Keratinocyte (primary cell): ENCODE measurements at regions not wholly inside any gene's neighbourhood (a gene's known extent, or its start where the extent isn't known, plus 50 kb on each side); places are given as distances from the start of the nearest gene placed in this dataset.

Source experiments
- DNase-seq: peaks from one replicate; pipeline ENCODE4 v3.0.0-alpha.2; 2011; ENCODE audit warnings: low read depth, missing footprints, low spot score
- FAIRE-seq: peaks from 2 replicates; lab custom pipeline; 2011; peaks lifted over from hg19 to GRCh38; lab: Jason Lieb, UNC
- H2AFZ ChIP-seq: 2 replicates; pipeline ENCODE4 v1.6.0; 2012; ENCODE audit warnings: low read length, control low read depth, inconsistent platforms; ENCODE audit not compliant: control insufficient read depth
- H3K27ac ChIP-seq: 2 replicates; pipeline ENCODE4 v1.5.1; 2011; ENCODE audit warnings: low read length; ENCODE audit not compliant: control insufficient read depth, insufficient read depth
- H3K27me3 ChIP-seq: 3 replicates; pipeline ENCODE4 v1.6.0; 2011; ENCODE audit warnings: low read length; ENCODE audit not compliant: control insufficient read depth, insufficient read depth; ENCODE audit errors: extremely low read depth
- H3K36me3 ChIP-seq, 2 experiments: 2 replicates in 1 of 2; 3 replicates in 1 of 2; pipeline ENCODE4 v1.5.1; 2011; ENCODE audit warnings: low read length in 2 of 2, mild to moderate bottlenecking in 1 of 2; ENCODE audit not compliant: control insufficient read depth in 2 of 2, insufficient read depth in 2 of 2; ENCODE audit errors: extremely low read depth in 1 of 2
- H3K4me1 ChIP-seq: 3 replicates; pipeline ENCODE4 v1.5.1; 2011; ENCODE audit warnings: low read length; ENCODE audit not compliant: control insufficient read depth, insufficient read depth; ENCODE audit errors: extremely low read depth
- H3K4me2 ChIP-seq: 3 replicates; pipeline ENCODE4 v1.6.0; 2011; ENCODE audit warnings: low read depth, low read length; ENCODE audit not compliant: control insufficient read depth, insufficient read depth; ENCODE audit errors: extremely low read depth
- H3K4me3 ChIP-seq, 3 experiments: fragments of 200-600 bp in 1 of 3; sonication (generic) in 1 of 3; 2 replicates in 2 of 3; 3 replicates in 1 of 3; pipeline ENCODE4 v1.5.1; 2011 to 2016; ENCODE audit warnings: low read length in 3 of 3, mild to moderate bottlenecking in 3 of 3, control low read depth in 2 of 3, inconsistent platforms in 1 of 3, low read depth in 1 of 3, mixed read lengths in 1 of 3, mixed run types in 1 of 3, moderate library complexity in 1 of 3; ENCODE audit not compliant: control insufficient read depth in 2 of 3, insufficient read depth in 2 of 3; ENCODE audit errors: extremely low read depth in 1 of 3
- H3K79me2 ChIP-seq: 2 replicates; pipeline ENCODE4 v1.6.0; 2012; ENCODE audit warnings: low read length; ENCODE audit not compliant: control insufficient read depth, insufficient read depth
- H3K9ac ChIP-seq: 3 replicates; pipeline ENCODE4 v1.6.0; 2011; ENCODE audit warnings: low read length; ENCODE audit not compliant: control insufficient read depth, insufficient read depth; ENCODE audit errors: extremely low read depth
- H3K9me1 ChIP-seq: 3 replicates; pipeline ENCODE4 v1.6.0; 2011; ENCODE audit warnings: low read length; ENCODE audit not compliant: control insufficient read depth, insufficient read depth; ENCODE audit errors: extremely low read depth
- H3K9me3 ChIP-seq: 2 replicates; pipeline ENCODE4 v1.5.1; 2012; ENCODE audit warnings: low read depth, low read length; ENCODE audit not compliant: control insufficient read depth
- H4K20me1 ChIP-seq: 3 replicates; pipeline ENCODE4 v1.6.0; 2011; ENCODE audit warnings: low read length; ENCODE audit not compliant: control insufficient read depth, insufficient read depth; ENCODE audit errors: extremely low read depth
- EZH2 ChIP-seq: IDR thresholded peaks from one replicate; pipeline ENCODE4 v1.6.1; 2012; ENCODE audit warnings: inconsistent platforms, mild to moderate bottlenecking, low read length, moderate library complexity
- dilution Hi-C: fragments of 300-500 bp; cut with MboI; formaldehyde crosslinking; loops from one replicate; pipeline ENCODE4 v1.7.0; 2020; ENCODE audit warnings: low sequenced_read_pairs; ENCODE audit not compliant: extremely low pct_ligation_motif_present
- TF ChIP-seq, protein P1 (sequence below), 3 experiments: IDR thresholded peaks in 1 of 3; conservative IDR thresholded peaks in 1 of 3; optimal IDR thresholded peaks in 1 of 3; 2 replicates in 2 of 3; 3 replicates in 1 of 3; pipeline versions ENCODE3 to v1.5.1; 2011; ENCODE audit warnings: low read length in 3 of 3, mild to moderate bottlenecking in 3 of 3, moderate library complexity in 2 of 3, control low read depth in 1 of 3, inconsistent platforms in 1 of 3; ENCODE audit not compliant: insufficient read depth in 2 of 3; ENCODE audit errors: extremely low read depth in 1 of 3

DNA sequence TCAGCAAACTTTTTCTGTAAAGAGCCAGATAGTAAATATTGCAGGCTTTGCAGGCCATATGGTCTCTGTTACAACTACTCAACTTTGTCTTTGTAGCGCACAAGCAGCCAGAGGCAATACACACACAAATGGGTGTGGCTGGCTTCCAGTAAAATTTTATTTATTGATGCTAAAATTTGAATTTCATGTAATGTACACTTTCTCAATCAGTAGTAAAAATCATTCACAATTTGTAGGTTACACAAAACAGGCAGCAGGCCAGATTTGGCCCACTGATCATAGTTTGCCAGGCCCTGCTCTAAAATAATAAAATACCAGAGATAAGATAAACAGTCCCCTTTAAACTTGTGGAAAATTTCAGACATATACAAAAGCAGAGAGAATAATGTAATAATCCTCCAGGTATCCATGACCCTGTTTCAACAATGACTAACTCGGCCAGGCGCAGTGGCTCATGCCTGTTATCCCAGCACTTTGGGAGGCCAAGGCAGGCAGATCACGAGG lies 330.3 kb downstream of the SHQ1 start:
- TF ChIP-seq, protein P1, sequence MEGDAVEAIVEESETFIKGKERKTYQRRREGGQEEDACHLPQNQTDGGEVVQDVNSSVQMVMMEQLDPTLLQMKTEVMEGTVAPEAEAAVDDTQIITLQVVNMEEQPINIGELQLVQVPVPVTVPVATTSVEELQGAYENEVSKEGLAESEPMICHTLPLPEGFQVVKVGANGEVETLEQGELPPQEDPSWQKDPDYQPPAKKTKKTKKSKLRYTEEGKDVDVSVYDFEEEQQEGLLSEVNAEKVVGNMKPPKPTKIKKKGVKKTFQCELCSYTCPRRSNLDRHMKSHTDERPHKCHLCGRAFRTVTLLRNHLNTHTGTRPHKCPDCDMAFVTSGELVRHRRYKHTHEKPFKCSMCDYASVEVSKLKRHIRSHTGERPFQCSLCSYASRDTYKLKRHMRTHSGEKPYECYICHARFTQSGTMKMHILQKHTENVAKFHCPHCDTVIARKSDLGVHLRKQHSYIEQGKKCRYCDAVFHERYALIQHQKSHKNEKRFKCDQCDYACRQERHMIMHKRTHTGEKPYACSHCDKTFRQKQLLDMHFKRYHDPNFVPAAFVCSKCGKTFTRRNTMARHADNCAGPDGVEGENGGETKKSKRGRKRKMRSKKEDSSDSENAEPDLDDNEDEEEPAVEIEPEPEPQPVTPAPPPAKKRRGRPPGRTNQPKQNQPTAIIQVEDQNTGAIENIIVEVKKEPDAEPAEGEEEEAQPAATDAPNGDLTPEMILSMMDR (optimal IDR thresholded peaks at IDR 0.05 in 1 of 3, IDR thresholded peaks at IDR 0.05 in 1 of 3, conservative IDR thresholded peaks at IDR 0.05 in 1 of 3; ENCODE audit: extremely low read depth in 1 of 3, insufficient read depth in 2 of 3, low read length in 3 of 3) = no peak
- TF ChIP-seq EZH2 = no peak
- no peak for DNase-seq
- FAIRE-seq = no peak
- no peaks in the 10 kb centered on the region for H3K4me1 ChIP-seq
- no peaks in the 10 kb centered on the region for H3K79me2 ChIP-seq
- H3K9me3 ChIP-seq = no peaks in the 10 kb centered on the region
- no peak overlapping the region for H3K27ac ChIP-seq
- H2AFZ ChIP-seq = no peak overlapping the region
- H3K4me3 ChIP-seq = no peak overlapping the region
- H3K36me3 ChIP-seq = no peaks in the 10 kb centered on the region
- H3K9me1 ChIP-seq = no peaks in the 10 kb centered on the region
- no peak overlapping the region for H3K4me2 ChIP-seq
- no peaks in the 10 kb centered on the region for H4K20me1 ChIP-seq
- no peak overlapping the region for H3K9ac ChIP-seq
- H3K27me3 ChIP-seq = no peaks in the 10 kb centered on the region
- dilution Hi-C loops = no loop called here

- no peak overlapping the region for H2AFZ ChIP-seq
- no peak overlapping the region for H3K27ac ChIP-seq
- no peaks in the 10 kb centered on the region for H4K20me1 ChIP-seq
- H3K4me3 ChIP-seq = no peak overlapping the region
- H3K79me2 ChIP-seq = no peaks in the 10 kb centered on the region
- FAIRE-seq = no peak
- H3K9ac ChIP-seq = no peak overlapping the region
- dilution Hi-C loops = no loop called here
- no peak for TF ChIP-seq EZH2
- TF ChIP-seq, protein P1 (optimal IDR thresholded peaks at IDR 0.05 in 1 of 3, IDR thresholded peaks at IDR 0.05 in 1 of 3, conservative IDR thresholded peaks at IDR 0.05 in 1 of 3; ENCODE audit: extremely low read depth in 1 of 3, insufficient read depth in 2 of 3, low read length in 3 of 3) = no peak
- no peaks in the 10 kb centered on the region for H3K9me3 ChIP-seq
- H3K4me1 ChIP-seq = no peaks in the 10 kb centered on the region
- no peaks in the 10 kb centered on the region for H3K27me3 ChIP-seq
- no peaks in the 10 kb centered on the region for H3K9me1 ChIP-seq
- H3K36me3 ChIP-seq = no peaks in the 10 kb centered on the region
- no peak overlapping the region for H3K4me2 ChIP-seq
- DNase-seq = no peak
Observed at GRCh38 chr3:72517336-72517735, 330.9 kb downstream of the SHQ1 start.
